Liver (tissue), 8 donors: ENCODE measurements at regions not wholly inside any gene's neighbourhood (a gene's known extent, or its start where the extent isn't known, plus 50 kb on each side); places are given as distances from the start of the nearest gene placed in this dataset.

Experiments
- DNase-seq: peaks from one replicate; pipeline ENCODE4 v3.0.0-alpha.2; 2017; ENCODE audit warnings: low spot score
- H3K27ac ChIP-seq, 2 donors: one replicate each; pipeline ENCODE4 v1.7.0; 2013; ENCODE audit warnings: inconsistent platforms in 2 of 2, low read length in 2 of 2, control low read depth in 1 of 2, low read depth in 1 of 2, mild to moderate bottlenecking in 1 of 2
- H3K27me3 ChIP-seq, 4 donors: one replicate each; pipeline versions ENCODE4 v1.6.1 to v1.7.0; 2013; ENCODE audit warnings: low read length in 3 of 4, inconsistent platforms in 1 of 4, mild to moderate bottlenecking in 1 of 4, moderate library complexity in 1 of 4; ENCODE audit not compliant: control insufficient read depth in 4 of 4, insufficient read depth in 4 of 4
- H3K36me3 ChIP-seq, 4 donors: one replicate each; pipeline versions ENCODE4 v1.6.1 to v1.7.0; 2013; ENCODE audit warnings: low read length in 3 of 4, mild to moderate bottlenecking in 3 of 4, low read depth in 1 of 4, moderate library complexity in 1 of 4; ENCODE audit not compliant: control insufficient read depth in 4 of 4, insufficient read depth in 3 of 4
- H3K4me1 ChIP-seq, 4 donors: one replicate each; pipeline versions ENCODE4 v1.6.1 to v1.7.0; 2013; ENCODE audit warnings: low read length in 3 of 4, mild to moderate bottlenecking in 3 of 4, moderate library complexity in 1 of 4; ENCODE audit not compliant: control insufficient read depth in 4 of 4, insufficient read depth in 4 of 4
- H3K4me3 ChIP-seq, 3 donors: one replicate each; pipeline versions ENCODE4 v1.6.1 to v1.7.0; 2013; ENCODE audit warnings: low read length in 3 of 3, control low read depth in 1 of 3, low read depth in 1 of 3, mild to moderate bottlenecking in 1 of 3
- H3K9ac ChIP-seq, 2 donors: one replicate each; pipeline ENCODE4 v1.7.0; 2013; ENCODE audit warnings: low read length in 2 of 2, mild to moderate bottlenecking in 2 of 2, moderate library complexity in 2 of 2, control low read depth in 1 of 2, low read depth in 1 of 2
- H3K9me3 ChIP-seq, 4 donors: one replicate each; pipeline versions ENCODE4 v1.6.1 to v1.7.0; 2013; ENCODE audit warnings: low read length in 3 of 4; ENCODE audit not compliant: control insufficient read depth in 4 of 4
- EGR1 ChIP-seq, 2 donors: IDR thresholded peaks; 2 replicates each; pipeline ENCODE4 v1.6.1; 2016 to 2018; ENCODE audit warnings: antibody characterized with exemption in 2 of 2, low read depth in 2 of 2
- FOXA1 ChIP-seq: IDR thresholded peaks from 2 replicates; pipeline ENCODE4 v1.6.1; 2016; ENCODE audit warnings: antibody characterized with exemption
- GABPA ChIP-seq, 2 donors: IDR thresholded peaks in 1 of 2; conservative IDR thresholded peaks in 1 of 2; 2 replicates each; pipeline ENCODE4 v1.6.1; 2016; ENCODE audit warnings: antibody characterized with exemption in 2 of 2, mild to moderate bottlenecking in 1 of 2, moderate library complexity in 1 of 2
- HNF4A ChIP-seq, 2 donors: conservative IDR thresholded peaks; 2 replicates each; pipeline ENCODE4 v1.6.1; 2016; ENCODE audit warnings: antibody characterized with exemption in 2 of 2, mild to moderate bottlenecking in 2 of 2
- HNF4G ChIP-seq: IDR thresholded peaks from 2 replicates; pipeline ENCODE4 v1.6.1; 2016; ENCODE audit warnings: antibody characterized with exemption
- JUND ChIP-seq, 2 donors: IDR thresholded peaks; 2 replicates each; pipeline ENCODE4 v1.6.1; 2016; ENCODE audit warnings: antibody characterized with exemption in 2 of 2
- NR2F2 ChIP-seq: IDR thresholded peaks from 2 replicates; pipeline ENCODE4 v1.6.1; 2016; ENCODE audit warnings: antibody characterized with exemption
- RAD21 ChIP-seq, 2 donors: IDR thresholded peaks; 2 replicates each; pipeline ENCODE4 v1.6.1; 2016; ENCODE audit warnings: antibody characterized with exemption in 2 of 2, mild to moderate bottlenecking in 2 of 2
- RXRA ChIP-seq, 2 donors: IDR thresholded peaks; 2 replicates each; pipeline ENCODE4 v1.6.1; 2017 to 2018; ENCODE audit warnings: antibody characterized with exemption in 2 of 2, mild to moderate bottlenecking in 1 of 2
- SP1 ChIP-seq: IDR thresholded peaks from 2 replicates; pipeline ENCODE4 v1.6.1; 2018; ENCODE audit warnings: antibody characterized with exemption, mild to moderate bottlenecking
- TAF1 ChIP-seq: conservative IDR thresholded peaks from 2 replicates; pipeline ENCODE4 v1.6.1; 2016; ENCODE audit warnings: antibody characterized with exemption, mild to moderate bottlenecking
- YY1 ChIP-seq: IDR thresholded peaks from 2 replicates; pipeline ENCODE4 v1.6.1; 2016; ENCODE audit warnings: antibody characterized with exemption, mild to moderate bottlenecking
- WGBS: extraction: QIAGEN DNeasy Blood & Tissue Kit; methylation state at CpG from one replicate; pipeline ENCODE4 v1.1.7; 2013; 5-methylcytosine and 5-hydroxymethylcytosine counted together
- TF ChIP-seq, protein P1 (sequence below): fragments of 150-350 bp; IDR thresholded peaks from 2 replicates; pipeline ENCODE4 v1.5.1; 2017; ENCODE audit warnings: improper control_type of control experiment, low read depth, low read length; ENCODE audit not compliant: missing input control
- TF ChIP-seq, protein P2 (sequence below): IDR thresholded peaks from 2 replicates; pipeline ENCODE4 v1.6.1; 2016; ENCODE audit warnings: antibody characterized with exemption
- TF ChIP-seq, protein P3 (sequence below): IDR thresholded peaks from 2 replicates; pipeline ENCODE4 v1.6.1; 2016; ENCODE audit warnings: antibody characterized with exemption
- TF ChIP-seq, protein P4 (sequence below): IDR thresholded peaks from 2 replicates; pipeline ENCODE4 v1.6.1; 2016; ENCODE audit warnings: antibody characterized with exemption, mild to moderate bottlenecking
- TF ChIP-seq, protein P5 (sequence below): IDR thresholded peaks from 2 replicates; pipeline ENCODE4 v1.6.1; 2016; ENCODE audit warnings: antibody characterized with exemption
- donor health status: healthy.
- donor health status: healthy.
- donor health status: healthy.
- donor health status: healthy.
- donor health status: healthy.

DNA sequence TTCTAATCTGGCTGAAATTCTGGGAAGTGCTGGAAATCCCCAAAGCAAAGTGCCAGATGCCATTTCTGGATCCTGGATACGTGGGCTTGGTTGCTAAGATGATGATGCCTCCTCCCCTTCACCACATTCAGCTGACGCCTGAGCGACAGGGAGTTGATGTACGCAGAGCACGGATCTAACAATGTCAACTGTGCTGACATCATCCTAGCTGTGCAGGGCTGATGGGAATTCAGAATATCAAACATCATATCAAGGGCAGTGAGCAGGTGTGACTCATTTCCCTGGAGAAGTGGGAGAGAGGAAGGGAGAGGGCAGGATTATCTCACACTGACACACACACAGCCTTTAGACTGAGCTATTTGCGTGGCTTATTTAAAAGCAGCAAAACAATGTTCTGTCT, 92.6 kb upstream of the ZBTB20 start:
- Histone ChIP-seq H3K27ac (no peak overlapping the region), H3K27me3 (peaks cover 0 to 5% (median 0%) of the 10 kb centered on the region in 4 donors), H3K4me1 (no peaks in the 10 kb centered on the region), H3K4me3 (no peak overlapping the region), H3K36me3 (no peaks in the 10 kb centered on the region), H3K9ac (no peak overlapping the region), H3K9me3 (no peaks in the 10 kb centered on the region)
- TF ChIP-seq, protein P1, sequence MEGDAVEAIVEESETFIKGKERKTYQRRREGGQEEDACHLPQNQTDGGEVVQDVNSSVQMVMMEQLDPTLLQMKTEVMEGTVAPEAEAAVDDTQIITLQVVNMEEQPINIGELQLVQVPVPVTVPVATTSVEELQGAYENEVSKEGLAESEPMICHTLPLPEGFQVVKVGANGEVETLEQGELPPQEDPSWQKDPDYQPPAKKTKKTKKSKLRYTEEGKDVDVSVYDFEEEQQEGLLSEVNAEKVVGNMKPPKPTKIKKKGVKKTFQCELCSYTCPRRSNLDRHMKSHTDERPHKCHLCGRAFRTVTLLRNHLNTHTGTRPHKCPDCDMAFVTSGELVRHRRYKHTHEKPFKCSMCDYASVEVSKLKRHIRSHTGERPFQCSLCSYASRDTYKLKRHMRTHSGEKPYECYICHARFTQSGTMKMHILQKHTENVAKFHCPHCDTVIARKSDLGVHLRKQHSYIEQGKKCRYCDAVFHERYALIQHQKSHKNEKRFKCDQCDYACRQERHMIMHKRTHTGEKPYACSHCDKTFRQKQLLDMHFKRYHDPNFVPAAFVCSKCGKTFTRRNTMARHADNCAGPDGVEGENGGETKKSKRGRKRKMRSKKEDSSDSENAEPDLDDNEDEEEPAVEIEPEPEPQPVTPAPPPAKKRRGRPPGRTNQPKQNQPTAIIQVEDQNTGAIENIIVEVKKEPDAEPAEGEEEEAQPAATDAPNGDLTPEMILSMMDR, result no peak
- TF ChIP-seq RXRA (IDR thresholded peaks at IDR 0.05) (no peak), SP1 (no peak), HNF4A (conservative IDR thresholded peaks at IDR 0.05) (no peak), RAD21 (IDR thresholded peaks at IDR 0.05) (no peak), JUND (IDR thresholded peaks at IDR 0.05) (no peak)
- WGBS, result 55% methylated on average over 6 of the region's 6 CpGs
- DNase-seq, result no peak

DNA sequence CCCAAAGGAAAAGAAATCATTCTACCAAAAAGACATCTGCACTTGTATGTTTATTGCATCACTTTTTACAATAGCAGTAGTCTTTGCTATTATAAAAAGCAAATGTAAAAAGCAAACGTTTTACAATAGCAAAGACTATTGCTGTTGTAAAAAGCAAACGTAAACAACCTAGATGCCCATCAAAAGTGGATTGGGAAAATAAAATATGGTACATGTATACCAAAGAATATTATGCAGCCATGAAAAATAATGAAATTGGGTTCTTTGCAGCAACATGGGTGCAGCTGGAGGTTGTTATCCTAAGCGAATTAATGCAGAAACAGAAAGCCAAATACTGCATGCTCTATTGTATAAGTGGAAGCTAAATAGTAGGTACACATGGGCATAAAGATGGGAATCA, 97.3 kb upstream of the ZBTB20 start:
- Histone ChIP-seq H3K9me3 (no peaks in the 10 kb centered on the region), H3K4me1 (no peaks in the 10 kb centered on the region), H3K4me3 (no peak overlapping the region), H3K9ac (no peak overlapping the region), H3K27me3 (peaks cover 0 to 5% (median 0%) of the 10 kb centered on the region in 4 donors), H3K36me3 (no peaks in the 10 kb centered on the region), H3K27ac (no peak overlapping the region)
- 77% methylated on average over 3 of the region's 3 CpGs for WGBS
- no peak for TF ChIP-seq FOXA1
- no peak for TF ChIP-seq NR2F2
- TF ChIP-seq, protein P2, sequence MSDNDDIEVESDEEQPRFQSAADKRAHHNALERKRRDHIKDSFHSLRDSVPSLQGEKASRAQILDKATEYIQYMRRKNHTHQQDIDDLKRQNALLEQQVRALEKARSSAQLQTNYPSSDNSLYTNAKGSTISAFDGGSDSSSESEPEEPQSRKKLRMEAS, result no peak
- TF ChIP-seq RAD21 (IDR thresholded peaks at IDR 0.05), result no peak
- TF ChIP-seq, protein P3, sequence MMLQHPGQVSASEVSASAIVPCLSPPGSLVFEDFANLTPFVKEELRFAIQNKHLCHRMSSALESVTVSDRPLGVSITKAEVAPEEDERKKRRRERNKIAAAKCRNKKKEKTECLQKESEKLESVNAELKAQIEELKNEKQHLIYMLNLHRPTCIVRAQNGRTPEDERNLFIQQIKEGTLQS, result no peak
- TF ChIP-seq, protein P4, sequence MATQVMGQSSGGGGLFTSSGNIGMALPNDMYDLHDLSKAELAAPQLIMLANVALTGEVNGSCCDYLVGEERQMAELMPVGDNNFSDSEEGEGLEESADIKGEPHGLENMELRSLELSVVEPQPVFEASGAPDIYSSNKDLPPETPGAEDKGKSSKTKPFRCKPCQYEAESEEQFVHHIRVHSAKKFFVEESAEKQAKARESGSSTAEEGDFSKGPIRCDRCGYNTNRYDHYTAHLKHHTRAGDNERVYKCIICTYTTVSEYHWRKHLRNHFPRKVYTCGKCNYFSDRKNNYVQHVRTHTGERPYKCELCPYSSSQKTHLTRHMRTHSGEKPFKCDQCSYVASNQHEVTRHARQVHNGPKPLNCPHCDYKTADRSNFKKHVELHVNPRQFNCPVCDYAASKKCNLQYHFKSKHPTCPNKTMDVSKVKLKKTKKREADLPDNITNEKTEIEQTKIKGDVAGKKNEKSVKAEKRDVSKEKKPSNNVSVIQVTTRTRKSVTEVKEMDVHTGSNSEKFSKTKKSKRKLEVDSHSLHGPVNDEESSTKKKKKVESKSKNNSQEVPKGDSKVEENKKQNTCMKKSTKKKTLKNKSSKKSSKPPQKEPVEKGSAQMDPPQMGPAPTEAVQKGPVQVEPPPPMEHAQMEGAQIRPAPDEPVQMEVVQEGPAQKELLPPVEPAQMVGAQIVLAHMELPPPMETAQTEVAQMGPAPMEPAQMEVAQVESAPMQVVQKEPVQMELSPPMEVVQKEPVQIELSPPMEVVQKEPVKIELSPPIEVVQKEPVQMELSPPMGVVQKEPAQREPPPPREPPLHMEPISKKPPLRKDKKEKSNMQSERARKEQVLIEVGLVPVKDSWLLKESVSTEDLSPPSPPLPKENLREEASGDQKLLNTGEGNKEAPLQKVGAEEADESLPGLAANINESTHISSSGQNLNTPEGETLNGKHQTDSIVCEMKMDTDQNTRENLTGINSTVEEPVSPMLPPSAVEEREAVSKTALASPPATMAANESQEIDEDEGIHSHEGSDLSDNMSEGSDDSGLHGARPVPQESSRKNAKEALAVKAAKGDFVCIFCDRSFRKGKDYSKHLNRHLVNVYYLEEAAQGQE, result no peak
- no peak for DNase-seq

DNA sequence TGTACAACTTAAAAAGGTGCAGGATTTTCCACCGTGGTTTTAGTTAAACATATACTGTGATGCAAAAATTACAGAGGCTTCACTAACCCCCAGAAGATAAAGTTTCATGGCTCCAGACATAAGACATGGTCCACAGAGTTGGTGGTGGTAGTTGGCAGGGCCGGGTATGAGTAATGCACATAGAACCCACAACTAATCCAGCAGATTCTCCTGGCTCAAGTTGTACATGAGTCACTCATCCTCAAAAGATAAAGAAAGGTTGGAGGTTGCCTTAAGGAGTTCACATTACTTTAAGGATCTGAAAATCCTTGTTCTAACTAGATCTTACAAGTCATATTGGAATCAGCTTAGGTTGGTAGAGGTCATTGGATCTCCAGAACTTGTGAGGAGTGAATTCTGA, 98.3 kb upstream of the ZBTB20 start:
- Histone ChIP-seq H3K36me3 (no peaks in the 10 kb centered on the region), H3K27me3 (peaks cover 0 to 5% (median 0%) of the 10 kb centered on the region in 4 donors), H3K9me3 (no peaks in the 10 kb centered on the region), H3K4me3 (no peak overlapping the region), H3K27ac (no peak overlapping the region), H3K9ac (no peak overlapping the region), H3K4me1 (no peaks in the 10 kb centered on the region)
- DNase-seq, result no peak
- 89% methylated on average over 2 of the region's 2 CpGs for WGBS
- TF ChIP-seq, protein P2, result no peak
- TF ChIP-seq HNF4G (no peak), RAD21 (IDR thresholded peaks at IDR 0.05) (no peak), FOXA1 (no peak), GABPA (IDR thresholded peaks at IDR 0.05 in 1 of 2, conservative IDR thresholded peaks at IDR 0.05 in 1 of 2) (no peak), JUND (IDR thresholded peaks at IDR 0.05) (no peak), SP1 (no peak), TAF1 (no peak), YY1 (no peak), HNF4A (conservative IDR thresholded peaks at IDR 0.05) (no peak), EGR1 (IDR thresholded peaks at IDR 0.05; ENCODE audit: low read depth in 2 of 2) (no peak)
- TF ChIP-seq, protein P5, sequence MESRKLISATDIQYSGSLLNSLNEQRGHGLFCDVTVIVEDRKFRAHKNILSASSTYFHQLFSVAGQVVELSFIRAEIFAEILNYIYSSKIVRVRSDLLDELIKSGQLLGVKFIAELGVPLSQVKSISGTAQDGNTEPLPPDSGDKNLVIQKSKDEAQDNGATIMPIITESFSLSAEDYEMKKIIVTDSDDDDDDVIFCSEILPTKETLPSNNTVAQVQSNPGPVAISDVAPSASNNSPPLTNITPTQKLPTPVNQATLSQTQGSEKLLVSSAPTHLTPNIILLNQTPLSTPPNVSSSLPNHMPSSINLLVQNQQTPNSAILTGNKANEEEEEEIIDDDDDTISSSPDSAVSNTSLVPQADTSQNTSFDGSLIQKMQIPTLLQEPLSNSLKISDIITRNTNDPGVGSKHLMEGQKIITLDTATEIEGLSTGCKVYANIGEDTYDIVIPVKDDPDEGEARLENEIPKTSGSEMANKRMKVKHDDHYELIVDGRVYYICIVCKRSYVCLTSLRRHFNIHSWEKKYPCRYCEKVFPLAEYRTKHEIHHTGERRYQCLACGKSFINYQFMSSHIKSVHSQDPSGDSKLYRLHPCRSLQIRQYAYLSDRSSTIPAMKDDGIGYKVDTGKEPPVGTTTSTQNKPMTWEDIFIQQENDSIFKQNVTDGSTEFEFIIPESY, result no peak
- TF ChIP-seq, protein P3, result no peak
- TF ChIP-seq, protein P1, result no peak
